ENCODE measurements at regions not wholly inside any gene's neighbourhood (a gene's known extent, or its start where the extent isn't known, plus 50 kb on each side); places are given as distances from the start of the nearest gene placed in this dataset.

- Histone ChIP-seq H3K9me3 (ENCODE audit: control insufficient read depth in 1 of 2, insufficient read depth in 1 of 2, low read depth in 1 of 2, low read length in 2 of 2) (no peaks in the 10 kb centered on the region), H2AFZ (ENCODE audit: low read depth, low read length, poor library complexity, severe bottlenecking) (no peak overlapping the region), H3K36me3 (ENCODE audit: control insufficient read depth in 1 of 2, insufficient read depth in 2 of 2, low read length in 2 of 2) (no peaks in the 10 kb centered on the region), H3K4me2 (ENCODE audit: low read length) (no peak overlapping the region), H3K27me3 (ENCODE audit: insufficient read depth, low read length) (peaks cover 4% of the 10 kb centered on the region; the same call in 1 of the 2 replicates), H3K4me1 (ENCODE audit: control insufficient read depth in 1 of 2, insufficient read depth in 2 of 2, low read length in 2 of 2) (peaks cover 8 to 11% of the 10 kb centered on the region in 2 experiments), H4K20me1 (ENCODE audit: insufficient read depth) (no peaks in the 10 kb centered on the region), H3K4me3 (replicated peaks in 1 of 2; ENCODE audit: low read depth in 1 of 2, low read length in 2 of 2) (no peak overlapping the region), H3K79me2 (ENCODE audit: insufficient read depth, low read length) (no peaks in the 10 kb centered on the region), H3K9me2 (ENCODE audit: insufficient read depth) (no peaks in the 10 kb centered on the region), H3K9ac (ENCODE audit: low read length) (no peak overlapping the region), H3K27ac (ENCODE audit: low read depth, low read length) (no peak overlapping the region)
- ATAC-seq, result no peak
- CTCF ChIA-PET, result interaction anchor here (1.3 to 1.4 kb wide), 2 partner anchors 738 to 1011 kb away, joined by 3 to 6 read pairs; no protein-coding TSS in a partner anchor
- RAD21 ChIA-PET (ENCODE audit: low non-redundant PET in 1 of 2, low total read pairs in 2 of 2, uncharacterized antibody in 2 of 2, unreplicated experiment in 2 of 2), result no interaction called here
- intact Hi-C loops (cut with micrococcal nuclease), result loop anchor here (5.0 to 10.0 kb wide), 2 partner anchors 383 to 1010 kb away; no protein-coding TSS in a partner anchor
- DNase-seq (ENCODE audit: low read depth, low spot score), result no peak
- TF ChIP-seq ZBTB33 (IDR thresholded peaks at IDR 0.05; ENCODE audit: extremely low read depth, insufficient replicate concordance, low read length) (no peak), ELF1 (IDR thresholded peaks at IDR 0.05; ENCODE audit: borderline replicate concordance, low read depth) (no peak), SIN3A (IDR thresholded peaks at IDR 0.05; ENCODE audit: low read depth) (no peak), ZFX (IDR thresholded peaks at IDR 0.05) (no peak), EGR1 (IDR thresholded peaks at IDR 0.05; ENCODE audit: low read depth) (no peak), POLR2A (IDR thresholded peaks at IDR 0.05; ENCODE audit: borderline replicate concordance, extremely low read depth, insufficient read depth, insufficient read length) (no peak), POLR2AphosphoS5 (IDR thresholded peaks at IDR 0.05; ENCODE audit: low read depth, low read length) (no peak), CBX3 (IDR thresholded peaks at IDR 0.05; ENCODE audit: low read depth) (no peak), RAD21 (IDR thresholded peaks at IDR 0.05; ENCODE audit: low read depth) (no peak), FOSL1 (IDR thresholded peaks at IDR 0.05; ENCODE audit: low read depth) (no peak), SRF (IDR thresholded peaks at IDR 0.05; ENCODE audit: low read depth) (no peak), CTCF (IDR thresholded peaks at IDR 0.05 in 2 of 3, conservative IDR thresholded peaks at IDR 0.05 in 1 of 3; ENCODE audit: borderline replicate concordance in 1 of 3, insufficient read depth in 1 of 3, low read depth in 2 of 3, low read length in 2 of 3) (no peak), ATF3 (IDR thresholded peaks at IDR 0.05) (no peak), REST (IDR thresholded peaks at IDR 0.05; ENCODE audit: low read depth) (no peak), YY1 (IDR thresholded peaks at IDR 0.05; ENCODE audit: extremely low read depth, insufficient replicate concordance, low read depth, low read length) (no peak), CEBPB (IDR thresholded peaks at IDR 0.05; ENCODE audit: low read depth) (no peak)
- BruUV-seq (replicated peaks), result no TSS peak
- POLR2A ChIA-PET, result no interaction called here
Observed at GRCh38 chr15:70487387-70487740, 276.0 kb downstream of the UACA start.
